MM.1S (cell line): ENCODE measurements at regions not wholly inside any gene's neighbourhood (a gene's known extent, or its start where the extent isn't known, plus 50 kb on each side); places are given as distances from the start of the nearest gene placed in this dataset.

Experiments used
- CTCF ChIP-seq: fragments of 300-600 bp; sonication (generic); IDR thresholded peaks from 2 replicates; pipeline ENCODE4 v1.5.1; 2016; ENCODE audit warnings: antibody characterized with exemption, low read length, mixed read lengths
- EZH2 ChIP-seq: fragments of 300-600 bp; sonication (generic); optimal IDR thresholded peaks from 2 replicates; pipeline ENCODE3; 2017; ENCODE audit warnings: low read depth, mild to moderate bottlenecking, antibody characterized with exemption, low read length, mixed read lengths
- EZH2phosphoT487 ChIP-seq: fragments of 300-600 bp; sonication (generic); IDR thresholded peaks from 2 replicates; pipeline ENCODE4 v1.6.1; 2018; ENCODE audit warnings: antibody characterized with exemption, low read length

- TF ChIP-seq CTCF (no peak), EZH2 (no peak), EZH2phosphoT487 (no peak)
Measured at GRCh38 chr5:164324239-164324638, 818.8 kb downstream of the MAT2B start.
